ENCODE measurements at regions not wholly inside any gene's neighbourhood (a gene's known extent, or its start where the extent isn't known, plus 50 kb on each side); places are given as distances from the start of the nearest gene placed in this dataset.

DNA sequence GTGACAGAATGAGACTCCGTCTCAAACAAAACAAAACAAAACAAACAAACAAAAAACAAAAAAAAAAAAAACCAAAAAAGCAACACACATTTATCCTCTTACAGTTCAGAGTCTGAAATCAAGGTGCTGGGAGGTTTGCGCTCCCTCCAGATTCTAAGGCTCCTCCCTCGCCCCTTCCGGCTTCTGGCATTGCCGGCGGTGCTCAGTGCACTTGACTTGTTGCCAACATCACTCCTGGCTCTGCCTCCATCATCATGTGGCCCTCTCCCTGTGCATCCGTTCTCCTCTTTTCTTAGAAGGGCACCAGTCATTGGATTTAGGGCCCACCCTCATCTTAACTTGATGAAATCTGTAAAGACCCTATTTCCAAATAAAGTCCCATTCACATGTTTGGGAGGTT lies 73.8 kb downstream of the RBFOX3 start:
- Histone ChIP-seq H4K20me1 (ENCODE audit: insufficient read depth) (no peaks in the 10 kb centered on the region), H3K27me3 (ENCODE audit: insufficient read depth, low read depth, low read length) (no peaks in the 10 kb centered on the region), H3K4me3 (ENCODE audit: low read length) (no peak overlapping the region), H3K9ac (ENCODE audit: low read length) (no peak overlapping the region), H3K4me2 (ENCODE audit: low read length) (no peak overlapping the region), H3K27ac (ENCODE audit: low read length) (no peak overlapping the region), H3K9me3 (ENCODE audit: low read length) (no peaks in the 10 kb centered on the region), H3K79me2 (replicated peaks; ENCODE audit: insufficient read depth, low read length) (no peaks in the 10 kb centered on the region), H3F3A (ENCODE audit: insufficient read depth, low read length, poor library complexity, severe bottlenecking) (no peaks in the 10 kb centered on the region), H3K9me2 (ENCODE audit: insufficient read depth, low read length) (no peaks in the 10 kb centered on the region), H2AFZ (ENCODE audit: low read depth, low read length) (no peak overlapping the region), H3K36me3 (ENCODE audit: insufficient read depth, low read length) (no peaks in the 10 kb centered on the region)
- TF ChIP-seq MXI1 (conservative IDR thresholded peaks at IDR 0.05; ENCODE audit: poor library complexity, severe bottlenecking) (no peak), EP300 (conservative IDR thresholded peaks at IDR 0.05; ENCODE audit: poor library complexity, severe bottlenecking) (no peak), TAF1 (IDR thresholded peaks at IDR 0.05; ENCODE audit: low read depth) (no peak), EZH2 (IDR thresholded peaks at IDR 0.05; ENCODE audit: borderline replicate concordance, insufficient read depth, low read length, poor library complexity, severe bottlenecking) (no peak), SMC3 (conservative IDR thresholded peaks at IDR 0.05; ENCODE audit: poor library complexity) (no peak)
- TF ChIP-seq, protein P1, sequence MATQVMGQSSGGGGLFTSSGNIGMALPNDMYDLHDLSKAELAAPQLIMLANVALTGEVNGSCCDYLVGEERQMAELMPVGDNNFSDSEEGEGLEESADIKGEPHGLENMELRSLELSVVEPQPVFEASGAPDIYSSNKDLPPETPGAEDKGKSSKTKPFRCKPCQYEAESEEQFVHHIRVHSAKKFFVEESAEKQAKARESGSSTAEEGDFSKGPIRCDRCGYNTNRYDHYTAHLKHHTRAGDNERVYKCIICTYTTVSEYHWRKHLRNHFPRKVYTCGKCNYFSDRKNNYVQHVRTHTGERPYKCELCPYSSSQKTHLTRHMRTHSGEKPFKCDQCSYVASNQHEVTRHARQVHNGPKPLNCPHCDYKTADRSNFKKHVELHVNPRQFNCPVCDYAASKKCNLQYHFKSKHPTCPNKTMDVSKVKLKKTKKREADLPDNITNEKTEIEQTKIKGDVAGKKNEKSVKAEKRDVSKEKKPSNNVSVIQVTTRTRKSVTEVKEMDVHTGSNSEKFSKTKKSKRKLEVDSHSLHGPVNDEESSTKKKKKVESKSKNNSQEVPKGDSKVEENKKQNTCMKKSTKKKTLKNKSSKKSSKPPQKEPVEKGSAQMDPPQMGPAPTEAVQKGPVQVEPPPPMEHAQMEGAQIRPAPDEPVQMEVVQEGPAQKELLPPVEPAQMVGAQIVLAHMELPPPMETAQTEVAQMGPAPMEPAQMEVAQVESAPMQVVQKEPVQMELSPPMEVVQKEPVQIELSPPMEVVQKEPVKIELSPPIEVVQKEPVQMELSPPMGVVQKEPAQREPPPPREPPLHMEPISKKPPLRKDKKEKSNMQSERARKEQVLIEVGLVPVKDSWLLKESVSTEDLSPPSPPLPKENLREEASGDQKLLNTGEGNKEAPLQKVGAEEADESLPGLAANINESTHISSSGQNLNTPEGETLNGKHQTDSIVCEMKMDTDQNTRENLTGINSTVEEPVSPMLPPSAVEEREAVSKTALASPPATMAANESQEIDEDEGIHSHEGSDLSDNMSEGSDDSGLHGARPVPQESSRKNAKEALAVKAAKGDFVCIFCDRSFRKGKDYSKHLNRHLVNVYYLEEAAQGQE (IDR thresholded peaks at IDR 0.05; ENCODE audit: borderline replicate concordance), result no peak
- TF ChIP-seq, protein P2, sequence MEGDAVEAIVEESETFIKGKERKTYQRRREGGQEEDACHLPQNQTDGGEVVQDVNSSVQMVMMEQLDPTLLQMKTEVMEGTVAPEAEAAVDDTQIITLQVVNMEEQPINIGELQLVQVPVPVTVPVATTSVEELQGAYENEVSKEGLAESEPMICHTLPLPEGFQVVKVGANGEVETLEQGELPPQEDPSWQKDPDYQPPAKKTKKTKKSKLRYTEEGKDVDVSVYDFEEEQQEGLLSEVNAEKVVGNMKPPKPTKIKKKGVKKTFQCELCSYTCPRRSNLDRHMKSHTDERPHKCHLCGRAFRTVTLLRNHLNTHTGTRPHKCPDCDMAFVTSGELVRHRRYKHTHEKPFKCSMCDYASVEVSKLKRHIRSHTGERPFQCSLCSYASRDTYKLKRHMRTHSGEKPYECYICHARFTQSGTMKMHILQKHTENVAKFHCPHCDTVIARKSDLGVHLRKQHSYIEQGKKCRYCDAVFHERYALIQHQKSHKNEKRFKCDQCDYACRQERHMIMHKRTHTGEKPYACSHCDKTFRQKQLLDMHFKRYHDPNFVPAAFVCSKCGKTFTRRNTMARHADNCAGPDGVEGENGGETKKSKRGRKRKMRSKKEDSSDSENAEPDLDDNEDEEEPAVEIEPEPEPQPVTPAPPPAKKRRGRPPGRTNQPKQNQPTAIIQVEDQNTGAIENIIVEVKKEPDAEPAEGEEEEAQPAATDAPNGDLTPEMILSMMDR (IDR thresholded peaks at IDR 0.05; ENCODE audit: poor library complexity, severe bottlenecking), result no peak

DNA sequence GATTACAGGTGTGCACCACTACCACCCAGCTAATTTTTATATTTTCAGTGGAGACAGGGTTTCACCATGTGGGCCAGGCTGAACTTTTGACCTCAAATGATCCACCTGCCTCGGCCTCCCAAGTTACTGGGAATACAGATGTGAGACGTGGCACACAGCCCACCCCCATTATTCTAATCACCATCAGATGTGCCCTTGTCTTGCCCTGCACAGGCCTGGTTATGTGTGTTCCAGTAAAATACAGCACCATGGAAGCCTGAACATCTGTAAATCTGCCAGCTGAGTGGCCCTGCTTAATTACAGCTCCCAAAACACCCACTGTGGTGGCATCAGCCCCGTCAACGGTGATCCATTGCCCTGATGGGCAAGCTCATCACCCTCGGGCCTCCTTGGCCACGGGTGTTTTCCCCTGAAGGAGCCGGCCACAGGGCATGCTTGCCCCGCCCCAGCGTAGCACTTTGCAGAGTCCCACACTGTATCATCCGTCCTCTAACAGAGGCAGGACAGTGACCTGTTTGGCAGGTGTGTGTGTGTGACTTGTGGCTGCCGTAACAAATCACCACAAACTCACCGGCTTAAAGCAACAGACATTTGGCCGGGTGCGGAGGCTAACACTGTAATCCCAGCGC lies 74.5 kb downstream of the RBFOX3 start:
- H3K27ac ChIP-seq (ENCODE audit: low read length), result no peak overlapping the region
- no peaks in the 10 kb centered on the region for H3K9me3 ChIP-seq (ENCODE audit: low read length)
- no peaks in the 10 kb centered on the region for H3K9me2 ChIP-seq (ENCODE audit: insufficient read depth, low read length)
- no peaks in the 10 kb centered on the region for H3K79me2 ChIP-seq (replicated peaks; ENCODE audit: insufficient read depth, low read length)
- H3F3A ChIP-seq (ENCODE audit: insufficient read depth, low read length, poor library complexity, severe bottlenecking), result no peaks in the 10 kb centered on the region
- H3K4me2 ChIP-seq (ENCODE audit: low read length), result no peak overlapping the region
- no peaks in the 10 kb centered on the region for H3K27me3 ChIP-seq (ENCODE audit: insufficient read depth, low read depth, low read length)
- no peaks in the 10 kb centered on the region for H3K36me3 ChIP-seq (ENCODE audit: insufficient read depth, low read length)
- no peak overlapping the region for H3K9ac ChIP-seq (ENCODE audit: low read length)
- TF ChIP-seq POLR2AphosphoS5 (IDR thresholded peaks at IDR 0.05), result no peak
- TF ChIP-seq, protein P2 (IDR thresholded peaks at IDR 0.05; ENCODE audit: poor library complexity, severe bottlenecking), result no peak
- TF ChIP-seq EZH2 (IDR thresholded peaks at IDR 0.05; ENCODE audit: borderline replicate concordance, insufficient read depth, low read length, poor library complexity, severe bottlenecking), result no peak
- no peak for TF ChIP-seq MXI1 (conservative IDR thresholded peaks at IDR 0.05; ENCODE audit: poor library complexity, severe bottlenecking)
- no peak for TF ChIP-seq TAF1 (IDR thresholded peaks at IDR 0.05; ENCODE audit: low read depth)
- TF ChIP-seq RAD21 (conservative IDR thresholded peaks at IDR 0.05), result no peak
- TF ChIP-seq SMC3 (conservative IDR thresholded peaks at IDR 0.05; ENCODE audit: poor library complexity), result no peak
- no peak for TF ChIP-seq EP300 (conservative IDR thresholded peaks at IDR 0.05; ENCODE audit: poor library complexity, severe bottlenecking)
- H4K20me1 ChIP-seq (ENCODE audit: insufficient read depth), result no peaks in the 10 kb centered on the region
- no peak overlapping the region for H3K4me3 ChIP-seq (ENCODE audit: low read length)
- H2AFZ ChIP-seq (ENCODE audit: low read depth, low read length), result no peak overlapping the region

Measured in neural cell (in vitro differentiated cells).